ENCODE measurements at regions not wholly inside any gene's neighbourhood (a gene's known extent, or its start where the extent isn't known, plus 50 kb on each side); places are given as distances from the start of the nearest gene placed in this dataset.
"Not testable (repeated sequence)": the region's sequence is repeated elsewhere in the genome, so short reads cannot be mapped to it uniquely, and the experiment has no call there.

DNA sequence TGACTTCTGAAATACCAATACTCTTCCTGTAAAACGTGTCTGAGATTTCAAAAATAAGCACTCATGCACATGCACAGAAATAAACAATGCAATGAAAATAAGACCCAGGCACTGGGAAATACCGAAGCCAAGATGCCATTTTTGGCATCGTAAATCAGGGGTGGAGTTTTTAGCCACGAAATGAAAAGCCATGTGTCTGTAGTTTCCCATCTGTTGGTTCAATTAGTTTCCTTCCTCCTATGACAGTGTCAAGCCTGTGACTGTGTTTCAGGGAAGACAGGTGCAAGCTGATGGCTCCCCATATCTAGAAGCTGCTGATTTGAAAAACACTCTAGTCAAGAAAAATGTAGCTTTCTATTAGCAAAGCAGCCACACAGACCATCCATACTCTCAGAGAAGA is 480.4 kb upstream of the CAMK1G start:
- no peak for DNase-seq (ENCODE audit: low read depth, low spot score)

GRCh38 chr1:209104646-209105045 is 478.9 kb upstream of the CAMK1G start:
- DNase-seq (ENCODE audit: low read depth, low spot score) = no peak

DNA sequence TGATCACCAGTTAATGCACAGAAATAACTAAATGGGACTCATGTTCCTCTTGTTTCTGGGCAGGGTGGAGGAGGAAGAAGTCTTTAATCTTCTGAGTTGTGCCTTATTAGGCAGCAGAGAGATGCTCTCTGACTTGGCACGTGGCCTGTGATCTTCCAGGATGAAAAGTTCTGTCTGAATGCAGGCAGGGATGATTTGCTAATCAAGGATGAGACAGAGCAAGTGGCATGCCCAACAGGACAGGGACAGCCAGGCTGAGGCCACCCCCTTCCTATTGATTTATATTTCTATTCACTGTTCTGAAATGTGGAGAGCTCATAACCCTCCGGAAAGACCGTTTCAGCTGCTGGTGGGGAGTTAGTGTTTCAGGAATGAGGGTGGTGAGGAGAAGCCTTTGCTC is 477.8 kb upstream of the CAMK1G start:
- no peak for DNase-seq (ENCODE audit: low read depth, low spot score)

DNA sequence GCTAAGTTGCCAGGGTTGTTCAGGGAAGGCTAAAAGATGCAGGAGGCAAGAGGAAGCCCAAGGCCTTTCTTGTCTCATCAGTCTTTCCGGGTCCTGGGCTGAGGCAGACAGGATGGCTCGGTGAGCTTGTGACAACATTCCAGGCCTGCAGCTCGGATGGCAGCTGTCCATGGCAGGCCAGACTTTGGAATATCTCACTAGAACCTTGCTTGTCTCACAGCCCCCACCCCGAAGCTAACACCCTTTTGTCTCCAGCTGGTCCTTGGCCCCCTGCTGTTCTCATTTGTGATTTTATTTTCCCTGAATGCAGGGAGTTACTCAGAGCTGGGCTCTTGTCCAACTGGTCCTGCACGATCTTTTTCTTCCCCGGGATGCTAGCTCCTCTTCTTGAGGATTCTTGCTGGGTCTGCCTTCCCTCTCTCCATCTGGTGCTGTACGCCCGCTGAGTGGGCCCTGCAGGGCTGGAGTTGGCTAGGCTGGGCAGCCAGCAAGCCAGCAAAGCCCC is 477.2 kb upstream of the CAMK1G start:
- DNase-seq (ENCODE audit: low read depth, low spot score) = no peak

- no peak for DNase-seq (ENCODE audit: low read depth, low spot score)
Observed at GRCh38 chr1:209106861-209107260, 476.7 kb upstream of the CAMK1G start.

GRCh38 chr1:209107535-209107934 is 476.0 kb upstream of the CAMK1G start:
- DNase-seq (ENCODE audit: low read depth, low spot score) = no peak

- no peak for DNase-seq (ENCODE audit: low read depth, low spot score)
Observed at GRCh38 chr1:209109001-209109785, 474.3 kb upstream of the CAMK1G start.

GRCh38 chr1:209113521-209113920 is 470.0 kb upstream of the CAMK1G start:
- DNase-seq (ENCODE audit: low read depth, low spot score) = no peak

- no peak for DNase-seq (ENCODE audit: low read depth, low spot score)
Observed at GRCh38 chr1:209116705-209117104, 466.8 kb upstream of the CAMK1G start.

- DNase-seq (ENCODE audit: low read depth, low spot score) = no peak
Observed at GRCh38 chr1:209123601-209124000, 459.9 kb upstream of the CAMK1G start.

- not testable (repeated sequence) for DNase-seq (ENCODE audit: low read depth, low spot score)
Observed at GRCh38 chr1:209129091-209129490, 454.4 kb upstream of the CAMK1G start.

- no peak for DNase-seq (ENCODE audit: low read depth, low spot score)
Observed at GRCh38 chr1:209130886-209131285, 452.6 kb upstream of the CAMK1G start.

- no peak for DNase-seq (ENCODE audit: low read depth, low spot score)
Observed at GRCh38 chr1:209132736-209133467, 450.6 kb upstream of the CAMK1G start.

DNA sequence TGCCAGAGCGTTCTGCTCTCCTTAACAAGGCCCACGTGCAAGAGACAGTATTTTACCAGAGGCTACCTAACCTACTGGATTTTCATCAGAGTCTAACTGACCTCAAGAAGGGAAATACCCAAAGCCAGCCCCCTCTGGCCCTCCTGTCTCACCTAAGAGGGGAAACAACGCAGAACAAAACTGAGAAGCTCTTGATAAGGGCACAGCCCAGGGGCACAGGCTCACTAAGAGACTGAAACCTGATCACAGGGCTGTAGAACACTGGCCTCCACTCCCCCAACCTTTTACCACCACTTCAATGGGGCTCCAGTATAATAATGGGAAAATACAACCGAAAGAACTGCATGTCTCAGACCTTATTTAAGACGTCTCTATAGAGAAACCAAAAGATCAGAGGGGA is 449.5 kb upstream of the CAMK1G start:
- no peak for DNase-seq (ENCODE audit: low read depth, low spot score)

GRCh38 chr1:209143916-209144315 is 439.6 kb upstream of the CAMK1G start:
- no peak for DNase-seq (ENCODE audit: low read depth, low spot score)

- DNase-seq (ENCODE audit: low read depth, low spot score) = peak; percentile 8
Observed at GRCh38 chr1:209150114-209150513, 433.4 kb upstream of the CAMK1G start.

GRCh38 chr1:209153411-209153810 is 430.1 kb upstream of the CAMK1G start:
- DNase-seq (ENCODE audit: low read depth, low spot score) = no peak

- DNase-seq (ENCODE audit: low read depth, low spot score) = no peak
Observed at GRCh38 chr1:209154912-209155311, 428.6 kb upstream of the CAMK1G start.

DNA sequence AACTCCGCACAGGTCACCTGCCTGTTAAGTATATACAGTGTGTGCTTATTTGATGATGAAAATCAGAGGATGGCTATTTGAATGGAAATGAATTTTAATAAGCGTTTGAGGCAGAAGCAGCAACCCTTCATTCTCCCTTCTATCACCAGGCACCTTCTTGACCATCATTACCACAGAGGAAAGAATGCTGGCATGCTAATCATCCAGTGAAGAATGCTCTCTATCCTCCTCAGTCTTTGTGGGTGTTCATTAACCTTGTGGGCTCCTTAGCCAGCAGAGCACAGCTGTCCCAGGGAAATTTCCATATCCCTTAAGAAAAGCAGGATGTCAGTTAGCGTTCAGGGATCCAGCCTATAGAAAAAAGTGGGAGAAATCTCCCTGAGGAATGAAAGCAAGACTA is 428.0 kb upstream of the CAMK1G start:
- no peak for DNase-seq (ENCODE audit: low read depth, low spot score)

- DNase-seq (ENCODE audit: low read depth, low spot score) = no peak
Observed at GRCh38 chr1:209156991-209157390, 426.5 kb upstream of the CAMK1G start.

DNA sequence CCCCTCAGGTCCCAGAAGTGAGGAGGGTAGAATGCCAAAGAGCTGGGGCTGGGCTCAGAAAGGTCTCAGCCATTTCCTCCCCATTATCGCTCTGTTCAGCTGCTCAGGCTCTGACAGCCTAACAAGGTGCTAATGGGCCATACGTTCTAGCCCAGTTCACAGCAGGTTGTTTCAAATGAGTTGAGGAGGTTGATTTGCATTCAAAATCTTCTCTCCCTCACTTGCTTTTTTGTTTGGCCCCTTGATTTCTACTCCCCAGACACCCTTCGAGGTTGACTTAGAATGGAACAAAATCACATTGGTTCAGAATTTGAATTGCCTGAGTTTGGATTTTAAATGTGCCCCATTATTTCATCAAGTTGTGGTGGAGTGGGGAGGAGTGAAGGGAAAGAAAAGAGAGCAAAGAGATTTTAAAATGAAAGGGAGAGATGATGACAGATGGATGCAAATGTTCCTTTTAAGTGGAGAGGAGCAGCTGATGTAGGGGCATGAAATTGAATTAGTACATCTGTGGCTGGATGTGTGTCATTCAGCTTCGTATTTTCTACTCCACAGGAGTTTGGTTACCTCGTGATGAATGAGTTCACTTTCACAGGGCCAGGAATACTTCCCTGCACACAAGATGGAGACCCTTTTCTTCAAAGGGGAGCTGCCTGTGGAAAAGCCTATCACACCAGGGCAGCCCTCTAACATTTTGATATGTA is 425.8 kb upstream of the CAMK1G start:
- DNase-seq (ENCODE audit: low read depth, low spot score) = no peak

- DNase-seq (ENCODE audit: low read depth, low spot score) = no peak
Observed at GRCh38 chr1:209158851-209159250, 424.7 kb upstream of the CAMK1G start.

All from pulmonary artery endothelial cell (primary cell).